H1 (cell line): ENCODE measurements at regions not wholly inside any gene's neighbourhood (a gene's known extent, or its start where the extent isn't known, plus 50 kb on each side); places are given as distances from the start of the nearest gene placed in this dataset.

Source experiments
- CTCF ChIA-PET: fragments of 300-600 bp; sonication (Branson Sonifier 250); formaldehyde crosslinking; loops from one replicate; lab custom pipeline; 2021; ENCODE audit not compliant: partially characterized antibody; lab: Charles Lee
- POLR2A ChIA-PET: fragments of 300-600 bp; sonication (Branson Sonifier 250); formaldehyde crosslinking; loops from one replicate; lab custom pipeline; 2021; ENCODE audit warnings: inconsistent platforms; ENCODE audit not compliant: partially characterized antibody; lab: Charles Lee
- DNase-seq, 2 experiments: peaks; one replicate each; pipeline versions ENCODE4 v3.0.0 to v3.0.0-alpha.2; 2010 to 2022; ENCODE audit warnings: low spot score in 2 of 2, low read depth in 1 of 2, mixed read lengths in 1 of 2
- FAIRE-seq: peaks from 2 replicates; lab custom pipeline; 2011; peaks lifted over from hg19 to GRCh38; lab: Jason Lieb, UNC
- H2AFZ ChIP-seq: 2 replicates; pipeline ENCODE4 v1.8.1; 2012; ENCODE audit warnings: low read length, inconsistent platforms
- H2AK5ac ChIP-seq: 2 replicates; pipeline ENCODE4 v1.6.1; 2013; ENCODE audit warnings: low read depth, low read length
- H2BK120ac ChIP-seq: replicated peaks from 2 replicates; pipeline ENCODE3; 2013; ENCODE audit warnings: low read depth, low read length, inconsistent platforms
- H2BK12ac ChIP-seq: 2 replicates; pipeline ENCODE4 v1.6.1; 2013; ENCODE audit warnings: low read depth, low read length
- H2BK15ac ChIP-seq: 2 replicates; pipeline ENCODE4 v1.6.1; 2013; ENCODE audit warnings: low read length
- H2BK20ac ChIP-seq: 2 replicates; pipeline ENCODE4 v1.6.1; 2013; ENCODE audit warnings: low read length
- H2BK5ac ChIP-seq: 2 replicates; pipeline ENCODE4 v1.6.1; 2013; ENCODE audit warnings: low read depth, low read length
- H3K14ac ChIP-seq: 2 replicates; pipeline ENCODE4 v1.6.1; 2013; ENCODE audit warnings: inconsistent platforms; ENCODE audit not compliant: insufficient read length
- H3K18ac ChIP-seq: 2 replicates; pipeline ENCODE4 v1.6.1; 2013; ENCODE audit warnings: low read length; ENCODE audit errors: extremely low read depth
- H3K23ac ChIP-seq: 2 replicates; pipeline ENCODE4 v1.6.1; 2013; ENCODE audit warnings: inconsistent platforms; ENCODE audit not compliant: insufficient read length
- H3K23me2 ChIP-seq: 2 replicates; pipeline ENCODE4 v1.6.1; 2013; ENCODE audit warnings: low read depth, low read length
- H3K27ac ChIP-seq: 2 replicates; pipeline ENCODE4 v1.6.1; 2011; ENCODE audit warnings: low read depth, low read length, inconsistent platforms
- H3K27me3 ChIP-seq, 4 experiments: replicated peaks in 1 of 4; 1 replicate in 1 of 4; 2 replicates in 3 of 4; pipeline versions ENCODE4 v1.6.1 to v1.8.1; 2011 to 2013; ENCODE audit warnings: low read length in 3 of 4, mild to moderate bottlenecking in 3 of 4, inconsistent platforms in 2 of 4, mixed read lengths in 2 of 4, moderate library complexity in 1 of 4; ENCODE audit not compliant: control insufficient read depth in 3 of 4, insufficient read depth in 3 of 4; ENCODE audit errors: extremely low read depth in 1 of 4
- H3K36me3 ChIP-seq, 4 experiments: 2 replicates each; pipeline versions ENCODE4 v1.6.1 to v1.8.1; 2011 to 2013; ENCODE audit warnings: mild to moderate bottlenecking in 4 of 4, low read length in 3 of 4, moderate library complexity in 2 of 4, control low read depth in 1 of 4, inconsistent platforms in 1 of 4; ENCODE audit not compliant: insufficient read depth in 4 of 4, control insufficient read depth in 2 of 4
- H3K4ac ChIP-seq: replicated peaks from 2 replicates; pipeline ENCODE3; 2013; ENCODE audit warnings: low read length, low read depth, mixed read lengths, inconsistent platforms; ENCODE audit not compliant: insufficient read length
- H3K4me1 ChIP-seq, 4 experiments: replicated peaks in 1 of 4; 1 replicate in 1 of 4; 2 replicates in 3 of 4; pipeline versions ENCODE4 v1.6.1 to v1.8.1; 2011 to 2013; ENCODE audit warnings: low read length in 3 of 4, inconsistent platforms in 2 of 4, mixed read lengths in 1 of 4; ENCODE audit not compliant: insufficient read depth in 4 of 4, control insufficient read depth in 3 of 4
- H3K4me2 ChIP-seq, 2 experiments: 2 replicates each; pipeline versions ENCODE4 v1.6.1 to v1.8.1; 2011 to 2013; ENCODE audit warnings: low read depth in 2 of 2, low read length in 2 of 2, control low read depth in 1 of 2, inconsistent platforms in 1 of 2, mild to moderate bottlenecking in 1 of 2; ENCODE audit not compliant: insufficient read depth in 1 of 2
- H3K4me3 ChIP-seq, 4 experiments: fragments of 200-600, 300-600 bp in 1 of 4; sonication (generic), shearing (Covaris generic), sonication (Bioruptor Twin) in 1 of 4; 2 replicates each; pipeline versions ENCODE4 v1.5.1 to v1.8.1; 2011 to 2016; ENCODE audit warnings: low read length in 4 of 4, low read depth in 3 of 4, control low read depth in 2 of 4, inconsistent platforms in 2 of 4, mild to moderate bottlenecking in 2 of 4, mixed read lengths in 1 of 4, moderate library complexity in 1 of 4; ENCODE audit not compliant: insufficient read depth in 2 of 4; ENCODE audit errors: extremely low read depth in 1 of 4
- H3K56ac ChIP-seq: replicated peaks from 2 replicates; pipeline ENCODE3; 2013; ENCODE audit warnings: low read depth, mild to moderate bottlenecking, mixed read lengths, low read length, inconsistent platforms; ENCODE audit not compliant: insufficient read length
- H3K79me1 ChIP-seq: 2 replicates; pipeline ENCODE4 v1.6.1; 2013; ENCODE audit warnings: low read depth, low read length, control low read depth
- H3K79me2 ChIP-seq, 2 experiments: 2 replicates each; pipeline versions ENCODE4 v1.6.1 to v1.8.1; 2012 to 2013; ENCODE audit warnings: low read length in 2 of 2, mild to moderate bottlenecking in 2 of 2, inconsistent platforms in 1 of 2; ENCODE audit not compliant: insufficient read depth in 2 of 2, control insufficient read depth in 1 of 2
- H3K9ac ChIP-seq, 4 experiments: replicated peaks in 1 of 4; 1 replicate in 1 of 4; 2 replicates in 3 of 4; pipeline versions ENCODE4 v1.6.1 to v1.8.1; 2011 to 2013; ENCODE audit warnings: low read depth in 3 of 4, low read length in 3 of 4, control low read depth in 2 of 4, mild to moderate bottlenecking in 2 of 4, moderate library complexity in 2 of 4, inconsistent platforms in 1 of 4; ENCODE audit errors: extremely low read depth in 1 of 4
- H3K9me3 ChIP-seq, 2 experiments: 2 replicates each; pipeline versions ENCODE4 v1.6.1 to v1.8.1; 2012 to 2013; ENCODE audit warnings: mild to moderate bottlenecking in 2 of 2, moderate library complexity in 2 of 2, control low read depth in 1 of 2, inconsistent platforms in 1 of 2, low read depth in 1 of 2, low read length in 1 of 2, mixed read lengths in 1 of 2; ENCODE audit not compliant: insufficient read depth in 2 of 2
- H4K20me1 ChIP-seq, 2 experiments: replicated peaks in 1 of 2; 2 replicates each; pipeline versions ENCODE3 to v1.8.1; 2011 to 2013; ENCODE audit warnings: inconsistent platforms in 2 of 2, low read length in 2 of 2, mild to moderate bottlenecking in 1 of 2; ENCODE audit not compliant: insufficient read depth in 2 of 2, control insufficient read depth in 1 of 2
- H4K5ac ChIP-seq: 2 replicates; pipeline ENCODE4 v1.6.1; 2013; ENCODE audit warnings: low read length, low read depth, mixed read lengths, inconsistent platforms; ENCODE audit not compliant: insufficient read length
- H4K8ac ChIP-seq: 2 replicates; pipeline ENCODE4 v1.8.0; 2013; ENCODE audit warnings: mild to moderate bottlenecking, moderate library complexity, low read length, inconsistent platforms; ENCODE audit not compliant: insufficient read depth; ENCODE audit errors: extremely low read depth
- H4K91ac ChIP-seq: replicated peaks from 2 replicates; pipeline ENCODE3; 2013; ENCODE audit warnings: low read length, mixed read lengths, inconsistent platforms; ENCODE audit not compliant: insufficient read length
- BACH1 ChIP-seq: IDR thresholded peaks from 2 replicates; pipeline ENCODE4 v1.6.1; 2012; ENCODE audit warnings: low read length, improper control_type of control experiment
- CHD2 ChIP-seq: IDR thresholded peaks from 2 replicates; pipeline ENCODE4 v1.6.1; 2012; ENCODE audit warnings: low read length, improper control_type of control experiment
- CTCF ChIP-seq, 3 experiments: IDR thresholded peaks; 1 replicate in 2 of 3; 2 replicates in 1 of 3; pipeline versions ENCODE4 v1.5.1 to v1.6.1; 2011; ENCODE audit warnings: low read length in 3 of 3, mild to moderate bottlenecking in 3 of 3, inconsistent platforms in 2 of 3, low read depth in 1 of 3, moderate library complexity in 1 of 3; ENCODE audit not compliant: insufficient read depth in 1 of 3; ENCODE audit errors: control extremely low read depth in 1 of 3
- GABPA ChIP-seq: IDR thresholded peaks from 2 replicates; pipeline ENCODE4 v1.6.1; 2011; ENCODE audit warnings: mild to moderate bottlenecking, low read length, moderate library complexity, borderline replicate concordance; ENCODE audit not compliant: insufficient read depth
- KDM4A ChIP-seq: IDR thresholded peaks from one replicate; pipeline ENCODE4 v1.7.1; 2012; ENCODE audit warnings: low read depth, mild to moderate bottlenecking, moderate library complexity, low read length, inconsistent platforms; ENCODE audit not compliant: severe bottlenecking
- NRF1 ChIP-seq: IDR thresholded peaks from 2 replicates; pipeline ENCODE4 v1.6.1; 2011; ENCODE audit warnings: mild to moderate bottlenecking, low read depth, low read length, improper control_type of control experiment
- POU5F1 ChIP-seq: IDR thresholded peaks from 2 replicates; pipeline ENCODE4 v1.6.1; 2011; ENCODE audit warnings: low read depth, mild to moderate bottlenecking, low read length, moderate library complexity
- RNF2 ChIP-seq: fragments of 200-900, 300-1000 bp; sonication (generic); IDR thresholded peaks from 2 replicates; pipeline ENCODE4 v1.7.1; 2016; ENCODE audit warnings: borderline replicate concordance, low read depth, mild to moderate bottlenecking, antibody characterized with exemption, low read length; ENCODE audit not compliant: poor library complexity, severe bottlenecking; ENCODE audit errors: missing control alignments
- SIRT6 ChIP-seq: IDR thresholded peaks from one replicate; pipeline ENCODE4 v1.7.1; 2012; ENCODE audit warnings: low read length, inconsistent platforms
- SRF ChIP-seq: IDR thresholded peaks from 2 replicates; pipeline ENCODE4 v1.6.1; 2011; ENCODE audit warnings: mild to moderate bottlenecking, low read depth, low read length, moderate library complexity
- TAF7 ChIP-seq: optimal IDR thresholded peaks from 2 replicates; pipeline ENCODE3; 2011; ENCODE audit warnings: low read depth, mild to moderate bottlenecking, inconsistent platforms, low read length, moderate library complexity, borderline replicate concordance
- TCF12 ChIP-seq: IDR thresholded peaks from 2 replicates; pipeline ENCODE4 v1.6.1; 2011; ENCODE audit warnings: low read depth, mild to moderate bottlenecking, low read length
- ZNF274 ChIP-seq: IDR thresholded peaks from 2 replicates; pipeline ENCODE4 v1.7.0; 2012; ENCODE audit warnings: low read length, borderline replicate concordance; ENCODE audit errors: extremely low read depth
- WGBS, 2 experiments: shearing (Covaris generic) in 1 of 2; methylation state at CpG; one replicate each; pipeline versions ENCODE4 v1.1.6 to v1.1.7; 2013 to 2015; ENCODE audit warnings: low lambda C conversion rate in 2 of 2, mixed read lengths in 2 of 2, inconsistent platforms in 1 of 2, low coverage in 1 of 2, missing lambda C conversion rate in 1 of 2; ENCODE audit not compliant: insufficient replicate concordance in 2 of 2, insufficient coverage in 1 of 2, insufficient read length in 1 of 2; ENCODE audit errors: extremely low coverage in 1 of 2, missing lambda C conversion rate in 1 of 2; 5-methylcytosine and 5-hydroxymethylcytosine counted together

- Histone ChIP-seq H3K23me2 (no peaks in the 10 kb centered on the region), H3K14ac (no peak overlapping the region), H4K20me1 (no peaks in the 10 kb centered on the region), H2BK12ac (no peak overlapping the region), H2BK120ac (no peak overlapping the region), H4K8ac (no peak overlapping the region), H2BK15ac (no peak overlapping the region), H3K9me3 (no peaks in the 10 kb centered on the region), H3K4me3 (no peak overlapping the region), H3K4me2 (no peak overlapping the region), H2BK5ac (no peak overlapping the region), H3K18ac (no peak overlapping the region), H2BK20ac (no peak overlapping the region), H3K79me1 (no peaks in the 10 kb centered on the region), H2AFZ (no peak overlapping the region), H3K4ac (no peak overlapping the region), H3K79me2 (no peaks in the 10 kb centered on the region), H3K4me1 (no peaks in the 10 kb centered on the region), H2AK5ac (no peak overlapping the region), H3K9ac (no peak overlapping the region), H3K36me3 (no peaks in the 10 kb centered on the region), H3K27ac (no peak overlapping the region), H4K91ac (no peak overlapping the region), H3K27me3 (no peaks in the 10 kb centered on the region), H3K56ac (no peak overlapping the region), H4K5ac (no peak overlapping the region), H3K23ac (no peak overlapping the region)
- ChIA-PET POLR2A (no interaction called here), CTCF (no interaction called here)
- FAIRE-seq = no peak
- 78% methylated on average over 1 of the region's 1 CpG; no CpG with 5 or more reads in 1 of the 2 experiments for WGBS, 2 experiments
- no peak for DNase-seq
- TF ChIP-seq CHD2 = no peak
- no peak for TF ChIP-seq SIRT6
- TF ChIP-seq NRF1 = no peak
- TF ChIP-seq CTCF (IDR thresholded peaks at IDR 0.05; ENCODE audit: control extremely low read depth in 1 of 3, insufficient read depth in 1 of 3, low read depth in 1 of 3, low read length in 3 of 3) = no peak
- no peak for TF ChIP-seq RNF2
- no peak for TF ChIP-seq KDM4A
- TF ChIP-seq BACH1 = no peak
- no peak for TF ChIP-seq POU5F1
- TF ChIP-seq GABPA = no peak
- TF ChIP-seq TCF12 = no peak
- TF ChIP-seq TAF7 = no peak
- no peak for TF ChIP-seq ZNF274
- no peak for TF ChIP-seq SRF
Measured at GRCh38 chr3:152771120-152771519, 63.8 kb upstream of the P2RY1 start.
